Astrocyte (in vitro differentiated cells and primary cell): ENCODE measurements at regions not wholly inside any gene's neighbourhood (a gene's known extent, or its start where the extent isn't known, plus 50 kb on each side); places are given as distances from the start of the nearest gene placed in this dataset.

Experiments used
- DNase-seq: peaks from one replicate; pipeline ENCODE4 v3.0.0-alpha.2; 2010; ENCODE audit warnings: low read depth
- FAIRE-seq: peaks from 2 replicates; lab custom pipeline; 2011; peaks lifted over from hg19 to GRCh38; lab: Jason Lieb, UNC
- H2AFZ ChIP-seq: 2 replicates; pipeline ENCODE4 v1.6.0; 2012; ENCODE audit warnings: low read depth, low read length, inconsistent platforms
- H3K27ac ChIP-seq: 2 replicates; pipeline ENCODE4 v1.5.1; 2011; ENCODE audit warnings: low read depth, low read length, inconsistent platforms
- H3K27me3 ChIP-seq: 2 replicates; pipeline ENCODE4 v1.6.0; 2011; ENCODE audit warnings: low read length, inconsistent platforms; ENCODE audit not compliant: insufficient read depth
- H3K36me3 ChIP-seq: 2 replicates; pipeline ENCODE4 v1.5.1; 2011; ENCODE audit warnings: low read length, inconsistent platforms; ENCODE audit not compliant: insufficient read depth
- H3K4me1 ChIP-seq: 2 replicates; pipeline ENCODE4 v1.5.1; 2011; ENCODE audit warnings: low read length, inconsistent platforms; ENCODE audit not compliant: insufficient read depth
- H3K4me2 ChIP-seq: 2 replicates; pipeline ENCODE4 v1.6.0; 2012; ENCODE audit warnings: low read length, inconsistent platforms
- H3K4me3 ChIP-seq: 2 replicates; pipeline ENCODE4 v1.5.1; 2011; ENCODE audit warnings: low read depth, mild to moderate bottlenecking, low read length, inconsistent platforms; ENCODE audit not compliant: insufficient read depth
- H3K79me2 ChIP-seq: 2 replicates; pipeline ENCODE4 v1.6.0; 2012; ENCODE audit warnings: mild to moderate bottlenecking, low read length, inconsistent platforms; ENCODE audit not compliant: insufficient read depth
- H3K9ac ChIP-seq: 2 replicates; pipeline ENCODE4 v1.6.0; 2012; ENCODE audit warnings: mild to moderate bottlenecking, low read length, inconsistent platforms
- H3K9me3 ChIP-seq: 2 replicates; pipeline ENCODE4 v1.5.1; 2012; ENCODE audit warnings: low read depth, mild to moderate bottlenecking, low read length, inconsistent platforms; ENCODE audit not compliant: insufficient read depth
- H4K20me1 ChIP-seq: 2 replicates; pipeline ENCODE4 v1.6.0; 2012; ENCODE audit warnings: low read length, inconsistent platforms; ENCODE audit not compliant: insufficient read depth
- H3K27ac Mint-ChIP-seq: one replicate; pipeline ENCODE4 v1.8.0; 2021; ENCODE audit warnings: mild to moderate bottlenecking, mixed read lengths; ENCODE audit not compliant: unreplicated experiment
- H3K27me3 Mint-ChIP-seq: one replicate; pipeline ENCODE4 v1.8.0; 2021; ENCODE audit warnings: low read depth, mixed read lengths; ENCODE audit not compliant: unreplicated experiment
- H3K36me3 Mint-ChIP-seq: one replicate; pipeline ENCODE4 v1.8.0; 2021; ENCODE audit warnings: low read depth, mixed read lengths; ENCODE audit not compliant: unreplicated experiment
- H3K4me1 Mint-ChIP-seq: one replicate; pipeline ENCODE4 v1.8.0; 2021; ENCODE audit warnings: low read depth, mixed read lengths; ENCODE audit not compliant: unreplicated experiment
- H3K4me3 Mint-ChIP-seq: one replicate; pipeline ENCODE4 v1.8.0; 2021; ENCODE audit warnings: mild to moderate bottlenecking, moderate library complexity, mixed read lengths; ENCODE audit not compliant: unreplicated experiment
- H3K9me3 Mint-ChIP-seq: one replicate; pipeline ENCODE4 v1.8.0; 2021; ENCODE audit warnings: mild to moderate bottlenecking, mixed read lengths; ENCODE audit not compliant: unreplicated experiment
- EZH2 ChIP-seq: IDR thresholded peaks from 2 replicates; pipeline ENCODE4 v1.6.1; 2012; ENCODE audit warnings: mild to moderate bottlenecking, low read length, inconsistent platforms; ENCODE audit not compliant: insufficient read depth
- TF ChIP-seq, protein P1 (sequence below): IDR thresholded peaks from 2 replicates; pipeline ENCODE4 v1.5.1; 2011; ENCODE audit warnings: low read depth, mild to moderate bottlenecking, inconsistent platforms, low read length, moderate library complexity; ENCODE audit not compliant: insufficient read depth

DNA sequence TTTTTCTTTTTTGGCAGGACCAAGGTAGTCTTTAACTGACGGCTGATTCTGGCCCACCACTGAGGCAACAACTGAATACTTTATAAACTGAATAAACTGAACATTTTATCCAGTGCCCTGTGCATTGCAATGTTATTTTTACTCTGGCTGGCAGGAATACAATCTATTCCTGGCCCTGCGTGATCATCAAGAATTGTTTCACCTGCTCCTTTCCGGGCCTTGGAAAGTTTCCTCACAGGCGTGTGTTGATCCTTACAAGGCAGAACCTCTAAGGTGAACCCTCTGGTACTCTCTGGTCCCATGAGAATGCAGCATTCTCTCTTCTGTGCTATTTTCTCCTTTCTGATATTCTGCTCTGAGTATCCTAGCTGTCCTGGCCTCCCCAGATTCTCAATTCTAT, 113.7 kb upstream of the KLHL29 start:
- no peaks in the 10 kb centered on the region for H3K4me1 ChIP-seq
- no peaks in the 10 kb centered on the region for H3K27me3 ChIP-seq
- Mint-ChIP-seq H3K4me1 (peaks cover 17% of the 10 kb centered on the region), H3K27me3 (peaks cover 1% of the 10 kb centered on the region), H3K4me3 (no peak overlapping the region), H3K36me3 (no peaks in the 10 kb centered on the region), H3K9me3 (no peaks in the 10 kb centered on the region), H3K27ac (no peak overlapping the region)
- H4K20me1 ChIP-seq, result no peaks in the 10 kb centered on the region
- FAIRE-seq, result no peak
- H3K4me2 ChIP-seq, result no peak overlapping the region
- H3K9me3 ChIP-seq, result no peaks in the 10 kb centered on the region
- H3K36me3 ChIP-seq, result no peaks in the 10 kb centered on the region
- H3K79me2 ChIP-seq, result no peaks in the 10 kb centered on the region
- DNase-seq, result no peak
- no peak overlapping the region for H3K27ac ChIP-seq
- H3K4me3 ChIP-seq, result no peak overlapping the region
- no peak overlapping the region for H2AFZ ChIP-seq
- H3K9ac ChIP-seq, result no peak overlapping the region
- TF ChIP-seq, protein P1, sequence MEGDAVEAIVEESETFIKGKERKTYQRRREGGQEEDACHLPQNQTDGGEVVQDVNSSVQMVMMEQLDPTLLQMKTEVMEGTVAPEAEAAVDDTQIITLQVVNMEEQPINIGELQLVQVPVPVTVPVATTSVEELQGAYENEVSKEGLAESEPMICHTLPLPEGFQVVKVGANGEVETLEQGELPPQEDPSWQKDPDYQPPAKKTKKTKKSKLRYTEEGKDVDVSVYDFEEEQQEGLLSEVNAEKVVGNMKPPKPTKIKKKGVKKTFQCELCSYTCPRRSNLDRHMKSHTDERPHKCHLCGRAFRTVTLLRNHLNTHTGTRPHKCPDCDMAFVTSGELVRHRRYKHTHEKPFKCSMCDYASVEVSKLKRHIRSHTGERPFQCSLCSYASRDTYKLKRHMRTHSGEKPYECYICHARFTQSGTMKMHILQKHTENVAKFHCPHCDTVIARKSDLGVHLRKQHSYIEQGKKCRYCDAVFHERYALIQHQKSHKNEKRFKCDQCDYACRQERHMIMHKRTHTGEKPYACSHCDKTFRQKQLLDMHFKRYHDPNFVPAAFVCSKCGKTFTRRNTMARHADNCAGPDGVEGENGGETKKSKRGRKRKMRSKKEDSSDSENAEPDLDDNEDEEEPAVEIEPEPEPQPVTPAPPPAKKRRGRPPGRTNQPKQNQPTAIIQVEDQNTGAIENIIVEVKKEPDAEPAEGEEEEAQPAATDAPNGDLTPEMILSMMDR, result no peak
- TF ChIP-seq EZH2, result no peak

GRCh38 chr2:23273786-23274185, 111.2 kb upstream of the KLHL29 start:
- H3K36me3 Mint-ChIP-seq, result no peaks in the 10 kb centered on the region
- Histone ChIP-seq H3K27ac (no peak overlapping the region), H3K4me3 (no peak overlapping the region), H3K79me2 (no peaks in the 10 kb centered on the region), H3K27me3 (no peaks in the 10 kb centered on the region), H3K9ac (no peak overlapping the region), H3K4me2 (no peak overlapping the region), H2AFZ (no peak overlapping the region), H3K4me1 (no peaks in the 10 kb centered on the region), H4K20me1 (no peaks in the 10 kb centered on the region), H3K9me3 (no peaks in the 10 kb centered on the region), H3K36me3 (no peaks in the 10 kb centered on the region)
- no peak for TF ChIP-seq EZH2
- TF ChIP-seq, protein P1, result no peak
- peaks cover 15% of the 10 kb centered on the region for H3K27me3 Mint-ChIP-seq
- peaks cover 17% of the 10 kb centered on the region for H3K4me1 Mint-ChIP-seq
- FAIRE-seq (no peak), DNase-seq (no peak)
- H3K27ac Mint-ChIP-seq, result no peak overlapping the region
- H3K9me3 Mint-ChIP-seq, result peaks cover 2% of the 10 kb centered on the region
- H3K4me3 Mint-ChIP-seq, result no peak overlapping the region

DNA sequence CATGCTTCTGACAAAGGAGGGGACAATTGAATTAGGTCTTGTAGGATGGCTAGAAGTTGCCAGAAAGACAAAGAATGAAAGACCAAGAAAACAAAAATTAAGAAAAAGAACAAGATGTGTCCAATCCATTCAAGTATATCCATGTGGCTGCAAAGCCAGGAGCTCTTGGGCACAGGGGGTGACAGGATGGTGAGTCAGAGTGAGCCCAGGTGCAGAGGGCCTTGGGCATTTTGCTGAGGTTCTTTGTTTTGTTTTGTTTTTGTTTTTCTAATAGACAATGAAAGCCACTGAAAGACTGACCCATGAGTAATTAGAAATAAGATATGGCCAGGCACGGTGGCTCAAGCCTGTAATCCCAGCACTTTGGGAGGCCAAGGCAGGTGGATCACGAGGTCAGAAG, 104.6 kb upstream of the KLHL29 start:
- no peaks in the 10 kb centered on the region for H3K36me3 Mint-ChIP-seq
- Histone ChIP-seq H3K27me3 (no peaks in the 10 kb centered on the region), H4K20me1 (no peaks in the 10 kb centered on the region), H3K27ac (no peak overlapping the region), H3K4me1 (no peaks in the 10 kb centered on the region), H3K79me2 (no peaks in the 10 kb centered on the region), H3K9me3 (no peaks in the 10 kb centered on the region), H3K4me3 (no peak overlapping the region), H3K9ac (no peak overlapping the region), H2AFZ (no peak overlapping the region), H3K4me2 (no peak overlapping the region), H3K36me3 (no peaks in the 10 kb centered on the region)
- FAIRE-seq (no peak), DNase-seq (no peak)
- H3K27me3 Mint-ChIP-seq, result peaks cover 22% of the 10 kb centered on the region
- TF ChIP-seq EZH2, result no peak
- TF ChIP-seq, protein P1, result no peak
- no peak overlapping the region for H3K4me3 Mint-ChIP-seq
- no peak overlapping the region for H3K27ac Mint-ChIP-seq
- peaks cover 11% of the 10 kb centered on the region for H3K4me1 Mint-ChIP-seq
- H3K9me3 Mint-ChIP-seq, result peaks cover 4% of the 10 kb centered on the region
